GM19438 (cell line): ENCODE measurements at regions not wholly inside any gene's neighbourhood (a gene's known extent, or its start where the extent isn't known, plus 50 kb on each side); places are given as distances from the start of the nearest gene placed in this dataset.

ENCODE experiments used
- ATAC-seq: cut with Tn5 transposase; IDR thresholded peaks from one replicate; pipeline ENCODE4 v1.9.1; 2021; ENCODE audit warnings: low read depth; ENCODE audit not compliant: unreplicated experiment

GRCh38 chr4:81839347-81840042 is 367.8 kb upstream of the RASGEF1B start:
- no peak for ATAC-seq

- no peak for ATAC-seq
These were observed 366.9 kb upstream of the RASGEF1B start for GRCh38 chr4:81838586-81838985.

GRCh38 chr4:81836716-81837115 is 365.0 kb upstream of the RASGEF1B start:
- no peak for ATAC-seq

GRCh38 chr4:81833576-81833975 is 361.9 kb upstream of the RASGEF1B start:
- ATAC-seq = no peak

- ATAC-seq = no peak
These were observed 357.3 kb upstream of the RASGEF1B start for GRCh38 chr4:81828991-81829390.

GRCh38 chr4:81827577-81828202 is 356.0 kb upstream of the RASGEF1B start:
- ATAC-seq = no peak

GRCh38 chr4:81826817-81827424 is 355.2 kb upstream of the RASGEF1B start:
- no peak for ATAC-seq

- no peak for ATAC-seq
These were observed 354.6 kb upstream of the RASGEF1B start for GRCh38 chr4:81826335-81826734.

GRCh38 chr4:81818385-81818920 is 346.7 kb upstream of the RASGEF1B start:
- ATAC-seq = no peak

- no peak for ATAC-seq
These were observed 344.5 kb upstream of the RASGEF1B start for GRCh38 chr4:81816031-81816761.

GRCh38 chr4:81814987-81815541 is 343.4 kb upstream of the RASGEF1B start:
- ATAC-seq = no peak

- no peak for ATAC-seq
These were observed 340.0 kb upstream of the RASGEF1B start for GRCh38 chr4:81811562-81812293.

- no peak for ATAC-seq
These were observed 336.4 kb upstream of the RASGEF1B start for GRCh38 chr4:81808011-81808672.

- ATAC-seq = no peak
These were observed 335.7 kb upstream of the RASGEF1B start for GRCh38 chr4:81807386-81807785.

- no peak for ATAC-seq
These were observed 334.8 kb upstream of the RASGEF1B start for GRCh38 chr4:81806485-81806884.

GRCh38 chr4:81804849-81805248 is 333.1 kb upstream of the RASGEF1B start:
- no peak for ATAC-seq

- ATAC-seq = no peak
These were observed 330.7 kb upstream of the RASGEF1B start for GRCh38 chr4:81802285-81802846.

- no peak for ATAC-seq
These were observed 327.7 kb upstream of the RASGEF1B start for GRCh38 chr4:81799371-81799770.
